Ishikawa (cell line): ENCODE measurements at regions not wholly inside any gene's neighbourhood (a gene's known extent, or its start where the extent isn't known, plus 50 kb on each side); places are given as distances from the start of the nearest gene placed in this dataset.

Experiments used
- CEBPB ChIP-seq: IDR thresholded peaks from 2 replicates; pipeline ENCODE4 v1.6.1; 2012
- CREB1 ChIP-seq: IDR thresholded peaks from 2 replicates; pipeline ENCODE4 v1.6.1; 2012; ENCODE audit warnings: low read depth
- EGR1 ChIP-seq: IDR thresholded peaks from 2 replicates; pipeline ENCODE4 v1.6.1; 2012
- EP300 ChIP-seq: IDR thresholded peaks from 2 replicates; pipeline ENCODE4 v1.6.1; 2012; ENCODE audit warnings: borderline replicate concordance
- FOXM1 ChIP-seq: IDR thresholded peaks from 2 replicates; pipeline ENCODE4 v1.6.1; 2012; ENCODE audit warnings: low read depth, borderline replicate concordance
- MAX ChIP-seq: IDR thresholded peaks from 2 replicates; pipeline ENCODE4 v1.6.1; 2012
- NFIC ChIP-seq: IDR thresholded peaks from 2 replicates; pipeline ENCODE4 v1.6.1; 2012
- RAD21 ChIP-seq: IDR thresholded peaks from 2 replicates; pipeline ENCODE4 v1.6.1; 2012; ENCODE audit warnings: low read depth
- TAF1 ChIP-seq: IDR thresholded peaks from 2 replicates; pipeline ENCODE4 v1.6.1; 2012; ENCODE audit warnings: low read depth, mild to moderate bottlenecking
- TCF12 ChIP-seq: IDR thresholded peaks from 2 replicates; pipeline ENCODE4 v1.6.1; 2012; ENCODE audit warnings: low read depth
- TEAD4 ChIP-seq: IDR thresholded peaks from 2 replicates; pipeline ENCODE4 v1.6.1; 2012
- YY1 ChIP-seq: IDR thresholded peaks from 2 replicates; pipeline ENCODE4 v1.6.1; 2012; ENCODE audit warnings: low read depth
- ZBTB7A ChIP-seq: IDR thresholded peaks from 2 replicates; pipeline ENCODE4 v1.6.1; 2012; ENCODE audit warnings: low read depth
- TF ChIP-seq, protein P1 (sequence below): IDR thresholded peaks from 2 replicates; pipeline ENCODE4 v1.6.1; 2012
- TF ChIP-seq, protein P2 (sequence below): IDR thresholded peaks from 2 replicates; pipeline ENCODE4 v1.6.1; 2012; ENCODE audit warnings: low read depth, mild to moderate bottlenecking

DNA sequence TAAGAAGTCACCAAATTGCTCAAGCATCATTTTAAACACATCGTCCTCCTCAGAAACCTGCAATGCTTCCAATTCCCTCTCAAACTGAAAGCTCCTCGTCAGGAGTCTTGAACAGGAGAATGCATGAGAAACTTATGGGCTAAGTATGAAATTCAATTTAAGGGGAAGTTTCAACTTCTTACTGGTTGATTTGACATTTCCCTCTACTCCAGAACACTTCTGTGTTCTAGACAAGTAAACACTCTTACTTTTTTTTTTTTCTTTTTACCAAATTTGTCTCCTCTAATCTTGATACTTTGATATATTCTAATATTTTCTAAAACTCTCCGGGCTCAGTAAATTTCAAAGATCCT, 181.7 kb downstream of the RSL24D1 start:
- TF ChIP-seq, protein P1, sequence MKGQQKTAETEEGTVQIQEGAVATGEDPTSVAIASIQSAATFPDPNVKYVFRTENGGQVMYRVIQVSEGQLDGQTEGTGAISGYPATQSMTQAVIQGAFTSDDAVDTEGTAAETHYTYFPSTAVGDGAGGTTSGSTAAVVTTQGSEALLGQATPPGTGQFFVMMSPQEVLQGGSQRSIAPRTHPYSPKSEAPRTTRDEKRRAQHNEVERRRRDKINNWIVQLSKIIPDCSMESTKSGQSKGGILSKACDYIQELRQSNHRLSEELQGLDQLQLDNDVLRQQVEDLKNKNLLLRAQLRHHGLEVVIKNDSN = no peak
- no peak for TF ChIP-seq FOXM1
- no peak for TF ChIP-seq TAF1
- TF ChIP-seq TEAD4 = no peak
- TF ChIP-seq RAD21 = no peak
- TF ChIP-seq CEBPB = no peak
- TF ChIP-seq TCF12 = no peak
- TF ChIP-seq EGR1 = no peak
- no peak for TF ChIP-seq YY1
- TF ChIP-seq, protein P2, sequence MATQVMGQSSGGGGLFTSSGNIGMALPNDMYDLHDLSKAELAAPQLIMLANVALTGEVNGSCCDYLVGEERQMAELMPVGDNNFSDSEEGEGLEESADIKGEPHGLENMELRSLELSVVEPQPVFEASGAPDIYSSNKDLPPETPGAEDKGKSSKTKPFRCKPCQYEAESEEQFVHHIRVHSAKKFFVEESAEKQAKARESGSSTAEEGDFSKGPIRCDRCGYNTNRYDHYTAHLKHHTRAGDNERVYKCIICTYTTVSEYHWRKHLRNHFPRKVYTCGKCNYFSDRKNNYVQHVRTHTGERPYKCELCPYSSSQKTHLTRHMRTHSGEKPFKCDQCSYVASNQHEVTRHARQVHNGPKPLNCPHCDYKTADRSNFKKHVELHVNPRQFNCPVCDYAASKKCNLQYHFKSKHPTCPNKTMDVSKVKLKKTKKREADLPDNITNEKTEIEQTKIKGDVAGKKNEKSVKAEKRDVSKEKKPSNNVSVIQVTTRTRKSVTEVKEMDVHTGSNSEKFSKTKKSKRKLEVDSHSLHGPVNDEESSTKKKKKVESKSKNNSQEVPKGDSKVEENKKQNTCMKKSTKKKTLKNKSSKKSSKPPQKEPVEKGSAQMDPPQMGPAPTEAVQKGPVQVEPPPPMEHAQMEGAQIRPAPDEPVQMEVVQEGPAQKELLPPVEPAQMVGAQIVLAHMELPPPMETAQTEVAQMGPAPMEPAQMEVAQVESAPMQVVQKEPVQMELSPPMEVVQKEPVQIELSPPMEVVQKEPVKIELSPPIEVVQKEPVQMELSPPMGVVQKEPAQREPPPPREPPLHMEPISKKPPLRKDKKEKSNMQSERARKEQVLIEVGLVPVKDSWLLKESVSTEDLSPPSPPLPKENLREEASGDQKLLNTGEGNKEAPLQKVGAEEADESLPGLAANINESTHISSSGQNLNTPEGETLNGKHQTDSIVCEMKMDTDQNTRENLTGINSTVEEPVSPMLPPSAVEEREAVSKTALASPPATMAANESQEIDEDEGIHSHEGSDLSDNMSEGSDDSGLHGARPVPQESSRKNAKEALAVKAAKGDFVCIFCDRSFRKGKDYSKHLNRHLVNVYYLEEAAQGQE = no peak

DNA sequence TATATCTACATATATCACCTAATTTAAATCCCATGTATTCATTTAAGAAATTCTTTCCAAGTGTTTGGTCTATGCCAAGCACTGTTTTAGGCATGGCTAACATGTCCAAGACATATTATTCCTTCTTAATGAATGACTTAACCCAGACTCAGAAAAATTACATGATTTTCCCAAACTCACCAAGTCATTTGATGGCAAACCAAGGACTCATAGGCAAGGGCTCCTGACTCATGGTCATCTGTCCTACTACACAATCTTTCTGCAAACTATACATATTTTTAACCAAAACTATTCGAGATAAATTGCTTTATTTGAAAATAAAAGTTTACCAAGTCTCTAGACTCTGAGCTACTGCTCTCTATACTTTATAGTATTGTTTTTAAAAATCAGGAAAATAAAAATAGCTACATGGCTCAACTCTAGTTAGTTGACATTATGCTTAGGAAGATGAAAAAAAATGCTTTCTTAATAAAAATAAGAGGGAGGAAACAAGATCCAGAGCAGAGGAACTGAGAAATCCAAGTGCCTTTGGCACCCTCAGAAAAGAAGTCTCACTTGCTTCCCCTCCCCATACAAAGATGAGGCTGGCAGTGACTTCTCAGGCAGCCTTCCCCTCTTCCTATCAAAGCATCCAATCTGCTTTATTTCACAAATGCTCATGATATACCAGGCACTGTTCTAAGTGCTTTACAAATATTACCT, 182.2 kb downstream of the RSL24D1 start:
- no peak for TF ChIP-seq CREB1
- TF ChIP-seq TAF1 = no peak
- no peak for TF ChIP-seq EP300
- no peak for TF ChIP-seq TCF12
- TF ChIP-seq RAD21 = no peak
- TF ChIP-seq, protein P1 = no peak
- TF ChIP-seq MAX = no peak
- TF ChIP-seq NFIC = no peak
- no peak for TF ChIP-seq EGR1
- no peak for TF ChIP-seq TEAD4
- TF ChIP-seq CEBPB = no peak
- TF ChIP-seq FOXM1 = no peak
- TF ChIP-seq ZBTB7A = no peak

DNA sequence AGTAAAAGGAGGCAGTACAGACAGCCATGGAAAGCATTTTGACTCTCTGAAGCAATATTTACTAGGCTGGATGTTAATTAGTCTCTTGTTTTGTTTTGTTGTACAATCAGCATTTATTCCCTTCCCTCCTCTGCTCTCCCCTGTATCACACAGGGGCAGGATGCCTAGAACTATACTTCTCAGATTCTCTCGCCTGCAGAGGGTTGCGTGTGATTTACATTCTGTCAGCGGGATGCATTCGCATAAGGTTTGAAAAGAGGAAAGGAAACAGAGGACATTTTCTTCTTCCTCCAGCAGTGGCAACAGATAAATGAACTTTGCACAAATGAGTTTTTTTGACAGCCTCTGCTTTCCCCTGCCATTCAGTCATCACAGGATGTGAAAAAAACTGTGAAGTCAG, 188.3 kb downstream of the RSL24D1 start:
- TF ChIP-seq CREB1 (no peak), RAD21 (no peak), EP300 (no peak), TEAD4 (no peak), TAF1 (no peak)
- TF ChIP-seq, protein P2 = no peak

DNA sequence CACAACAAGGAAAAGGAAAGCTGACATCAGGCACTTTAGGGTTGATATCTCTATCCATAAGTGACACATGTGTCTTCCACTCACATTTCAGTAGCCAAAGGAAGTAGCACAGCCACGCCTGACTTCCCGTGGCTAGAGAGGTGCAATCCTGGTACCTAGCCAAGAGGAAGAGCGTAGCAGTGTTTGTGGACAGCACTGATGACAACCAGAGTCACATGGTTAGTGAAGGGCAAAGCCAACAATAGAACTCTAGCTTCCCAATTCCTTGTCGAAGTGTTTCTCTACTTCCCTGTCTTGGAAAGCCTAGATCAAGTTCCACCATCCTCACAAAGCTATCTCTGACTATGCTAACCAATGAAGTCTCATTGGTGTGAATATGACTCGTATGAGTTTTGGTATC, 189.2 kb downstream of the RSL24D1 start:
- TF ChIP-seq TAF1 (no peak), NFIC (no peak), MAX (no peak), EGR1 (no peak), TCF12 (no peak), RAD21 (no peak)

- no peak for TF ChIP-seq CREB1
- no peak for TF ChIP-seq NFIC
- TF ChIP-seq, protein P2 = no peak
- no peak for TF ChIP-seq FOXM1
- TF ChIP-seq TEAD4 = no peak
- TF ChIP-seq EGR1 = no peak
- TF ChIP-seq CEBPB = no peak
- TF ChIP-seq ZBTB7A = no peak
- no peak for TF ChIP-seq MAX
- no peak for TF ChIP-seq TAF1
- TF ChIP-seq EP300 = no peak
- TF ChIP-seq, protein P1 = no peak
Measured at GRCh38 chr15:55005679-55006078, 191.1 kb downstream of the RSL24D1 start.
